22Rv1 (cell line): ENCODE measurements at regions not wholly inside any gene's neighbourhood (a gene's known extent, or its start where the extent isn't known, plus 50 kb on each side); places are given as distances from the start of the nearest gene placed in this dataset.

Source experiments
- H3K27ac ChIP-seq: fragments of 450-650 bp; 2 replicates; pipeline ENCODE4 v1.5.1; 2017
- ZFX ChIP-seq: fragments of 450-650 bp; IDR thresholded peaks from 2 replicates; pipeline ENCODE4 v1.6.1; 2017; ENCODE audit warnings: antibody characterized with exemption, borderline replicate concordance
- TF ChIP-seq, protein P1 (sequence below): fragments of 450-650 bp; IDR thresholded peaks from 2 replicates; pipeline ENCODE4 v1.5.1; 2017; ENCODE audit warnings: mild to moderate bottlenecking

DNA sequence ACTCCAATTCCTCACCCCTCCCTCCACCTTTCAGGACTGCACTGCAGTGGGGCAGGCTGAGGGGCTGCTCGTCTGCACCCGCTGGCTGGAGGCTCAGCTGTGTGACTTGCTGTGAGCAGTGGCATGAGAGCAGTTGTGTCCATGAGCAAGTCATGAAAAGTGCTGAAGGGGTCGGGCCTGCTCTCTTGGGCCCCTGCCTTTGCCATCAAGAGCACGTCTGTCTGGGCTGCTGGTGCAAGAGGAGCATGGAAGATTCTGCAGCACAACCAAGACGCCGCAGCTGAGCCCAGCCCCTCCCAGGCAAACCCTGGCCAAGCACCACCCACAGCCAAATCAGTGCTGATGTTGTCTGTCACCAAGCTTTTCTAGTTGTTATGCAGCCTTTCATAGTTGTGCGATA lies 284.3 kb downstream of the TCERG1L start:
- no peak overlapping the region for H3K27ac ChIP-seq
- TF ChIP-seq, protein P1, sequence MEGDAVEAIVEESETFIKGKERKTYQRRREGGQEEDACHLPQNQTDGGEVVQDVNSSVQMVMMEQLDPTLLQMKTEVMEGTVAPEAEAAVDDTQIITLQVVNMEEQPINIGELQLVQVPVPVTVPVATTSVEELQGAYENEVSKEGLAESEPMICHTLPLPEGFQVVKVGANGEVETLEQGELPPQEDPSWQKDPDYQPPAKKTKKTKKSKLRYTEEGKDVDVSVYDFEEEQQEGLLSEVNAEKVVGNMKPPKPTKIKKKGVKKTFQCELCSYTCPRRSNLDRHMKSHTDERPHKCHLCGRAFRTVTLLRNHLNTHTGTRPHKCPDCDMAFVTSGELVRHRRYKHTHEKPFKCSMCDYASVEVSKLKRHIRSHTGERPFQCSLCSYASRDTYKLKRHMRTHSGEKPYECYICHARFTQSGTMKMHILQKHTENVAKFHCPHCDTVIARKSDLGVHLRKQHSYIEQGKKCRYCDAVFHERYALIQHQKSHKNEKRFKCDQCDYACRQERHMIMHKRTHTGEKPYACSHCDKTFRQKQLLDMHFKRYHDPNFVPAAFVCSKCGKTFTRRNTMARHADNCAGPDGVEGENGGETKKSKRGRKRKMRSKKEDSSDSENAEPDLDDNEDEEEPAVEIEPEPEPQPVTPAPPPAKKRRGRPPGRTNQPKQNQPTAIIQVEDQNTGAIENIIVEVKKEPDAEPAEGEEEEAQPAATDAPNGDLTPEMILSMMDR, result no peak

DNA sequence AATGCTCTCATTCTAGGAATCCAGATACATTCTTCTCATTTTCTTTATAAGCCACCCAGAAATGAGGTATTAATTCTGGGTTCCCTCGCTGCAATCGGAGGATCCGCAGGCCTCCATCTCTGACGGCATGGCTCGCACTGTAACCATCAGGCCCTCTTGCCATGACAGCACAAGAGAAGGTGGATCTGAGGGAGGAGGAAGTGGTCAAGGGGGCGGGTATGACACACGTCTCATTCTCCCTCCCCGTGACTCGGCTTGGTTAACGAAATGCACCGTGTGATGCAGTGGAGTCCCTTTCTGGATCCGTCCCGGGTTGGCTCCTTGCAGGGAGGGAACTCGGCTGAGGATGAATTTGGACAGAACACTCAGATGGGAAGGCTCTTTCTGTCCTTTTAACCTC lies 280.2 kb downstream of the TCERG1L start:
- no peak for TF ChIP-seq ZFX
- TF ChIP-seq, protein P1, result no peak

DNA sequence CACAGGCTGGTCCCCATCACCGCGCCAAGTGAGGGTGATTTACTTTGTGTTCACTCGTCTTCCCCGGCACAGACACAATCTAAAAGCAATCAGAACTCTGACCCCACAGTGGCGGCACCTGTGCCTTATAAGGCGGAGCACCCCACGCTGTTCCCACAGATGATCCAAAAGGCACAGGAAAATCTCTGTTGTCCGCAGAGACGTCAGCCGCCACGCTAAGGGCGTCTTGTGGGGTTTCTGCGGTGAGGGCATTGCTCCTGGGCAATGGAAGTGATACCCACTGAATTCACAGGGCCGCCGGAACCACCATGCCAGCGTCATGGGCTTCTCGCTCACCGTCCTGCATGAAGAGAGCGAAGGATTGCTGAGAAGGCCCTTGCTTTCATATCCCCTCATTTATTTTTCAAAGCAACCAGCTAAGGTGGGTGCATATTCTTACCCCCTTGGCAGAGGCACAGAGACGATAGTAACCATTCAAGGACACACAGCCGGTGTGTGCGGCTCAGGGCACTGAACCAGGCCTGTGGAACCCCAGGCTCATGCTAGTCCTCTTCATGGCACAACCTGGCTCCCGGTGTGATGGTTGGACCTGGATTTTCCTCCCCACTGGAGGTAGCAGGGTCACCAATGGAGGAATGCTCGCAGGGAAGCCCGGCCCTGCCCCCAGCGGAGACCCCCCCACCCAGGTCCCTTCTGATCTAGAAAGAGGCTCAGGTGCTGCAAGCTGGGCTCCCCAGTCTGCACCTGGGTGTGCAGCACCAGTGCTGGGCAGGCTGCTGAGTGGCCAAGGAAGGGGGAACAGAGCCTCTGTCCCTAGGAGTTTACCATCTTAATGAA lies 279.0 kb downstream of the TCERG1L start:
- TF ChIP-seq ZFX, result no peak
- TF ChIP-seq, protein P1, result no peak
- no peak overlapping the region for H3K27ac ChIP-seq

More for the DNA sequence above, 280.2 kb downstream of the TCERG1L start:
- no peak overlapping the region for H3K27ac ChIP-seq

DNA sequence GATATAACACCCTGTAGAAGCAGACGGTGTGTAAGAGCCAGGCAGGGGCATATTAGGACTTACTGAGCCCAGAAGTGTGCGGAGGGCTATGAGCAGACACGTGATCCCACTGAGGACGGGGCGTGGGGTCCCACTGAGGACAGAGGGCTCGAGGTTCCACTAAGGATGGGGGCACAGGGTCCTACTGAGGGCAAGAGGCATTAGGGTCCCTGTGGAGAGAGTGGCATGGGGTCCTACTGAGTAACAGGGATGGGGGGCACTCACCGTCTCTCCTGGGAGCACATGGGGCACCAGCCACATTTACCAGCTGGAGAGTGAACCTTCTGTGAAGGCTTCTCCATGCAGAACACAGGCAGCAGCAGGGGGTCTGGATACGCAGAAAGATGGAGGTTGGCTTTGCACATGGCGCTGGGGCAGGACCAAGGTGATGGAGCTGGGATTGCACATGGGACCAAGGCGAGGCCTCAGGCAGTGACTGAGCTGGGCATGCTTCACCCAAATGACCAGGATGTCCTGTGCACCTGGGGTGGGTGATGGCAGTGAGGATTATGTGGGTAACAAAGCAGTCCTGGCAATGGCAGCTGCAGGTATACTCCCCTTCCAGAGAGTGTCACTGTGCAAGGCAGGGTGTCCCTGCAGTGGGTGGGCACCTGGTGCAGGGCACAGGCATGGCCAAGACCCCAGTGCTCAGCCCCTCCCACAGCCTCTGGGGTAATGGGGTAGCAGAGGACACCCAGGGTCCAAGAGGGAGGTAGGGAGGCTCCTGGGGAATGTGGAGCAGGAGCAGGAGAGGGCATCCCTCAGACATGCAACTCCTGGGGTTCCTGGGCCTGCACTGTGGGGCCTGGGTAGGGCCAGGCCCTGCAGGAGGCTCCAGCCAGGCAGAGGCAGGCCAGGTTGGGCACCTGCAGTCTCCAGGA lies 278.1 kb downstream of the TCERG1L start:
- no peak for TF ChIP-seq ZFX
- no peak overlapping the region for H3K27ac ChIP-seq

DNA sequence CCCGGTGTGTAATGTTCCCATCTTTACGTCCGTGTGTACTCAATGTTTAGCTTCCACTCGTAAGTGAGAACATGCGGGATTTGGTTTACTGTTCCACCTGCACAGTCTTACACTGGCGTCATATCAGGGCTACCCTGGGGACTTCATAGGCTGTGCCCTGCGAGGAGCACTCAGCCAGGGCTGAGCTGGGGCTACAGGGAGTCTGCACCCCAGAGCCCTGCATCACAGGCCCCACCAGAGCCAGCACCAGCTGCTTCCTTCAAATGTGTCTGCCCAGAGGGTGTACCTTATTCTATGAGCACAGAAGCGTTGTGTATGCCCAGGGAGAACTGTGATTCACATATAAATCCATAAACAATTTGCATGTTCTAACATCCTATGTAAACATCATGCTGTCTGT lies 277.1 kb downstream of the TCERG1L start:
- no peak overlapping the region for H3K27ac ChIP-seq
- TF ChIP-seq, protein P1, result no peak
- no peak for TF ChIP-seq ZFX

DNA sequence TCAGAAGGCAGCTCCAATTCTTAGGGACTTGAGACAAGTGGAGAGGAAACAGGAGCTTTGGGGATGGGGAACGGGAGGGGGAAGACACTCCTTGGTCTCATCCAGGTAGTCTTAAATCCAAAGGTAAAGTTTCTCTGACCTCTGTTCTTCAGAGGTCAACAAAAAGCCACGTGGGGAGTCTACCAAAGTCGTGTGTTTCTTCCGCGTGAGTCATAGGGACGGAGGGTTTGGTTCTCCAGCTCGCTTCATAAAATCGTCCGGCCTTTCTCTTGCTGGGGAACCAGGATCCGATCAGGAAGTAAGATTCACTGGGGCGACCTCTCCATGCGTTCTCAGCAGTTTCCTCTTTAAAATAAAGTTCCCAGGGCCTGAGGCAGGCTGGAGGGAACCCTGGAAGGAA lies 275.7 kb downstream of the TCERG1L start:
- TF ChIP-seq ZFX, result no peak
- TF ChIP-seq, protein P1, result no peak
- no peak overlapping the region for H3K27ac ChIP-seq

DNA sequence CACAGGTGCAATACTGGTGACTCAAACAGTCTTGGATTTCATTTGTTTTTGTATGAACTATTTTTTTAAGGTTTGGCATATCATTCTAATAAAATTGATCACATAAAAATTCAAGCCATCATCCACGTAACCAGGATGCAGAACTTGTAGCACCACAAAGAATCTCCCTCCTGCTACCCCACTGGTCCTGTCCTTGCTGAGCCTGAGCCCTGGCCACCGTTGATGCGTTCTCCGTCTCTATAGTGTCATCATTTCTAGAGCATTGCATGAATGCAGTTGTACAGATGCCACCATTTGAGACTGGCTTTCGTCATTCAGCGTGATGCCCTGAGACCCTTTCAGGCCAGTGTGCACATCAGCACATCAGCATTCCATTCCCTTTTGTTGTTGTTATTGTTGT lies 273.5 kb downstream of the TCERG1L start:
- TF ChIP-seq ZFX, result no peak
- TF ChIP-seq, protein P1, result no peak
- H3K27ac ChIP-seq, result no peak overlapping the region
